PC-3 (cell line): ENCODE measurements at regions not wholly inside any gene's neighbourhood (a gene's known extent, or its start where the extent isn't known, plus 50 kb on each side); places are given as distances from the start of the nearest gene placed in this dataset.

Experiments
- ATAC-seq: fragments of 200-7000 bp; cut with Tn5 transposase; 2 replicates; pipeline ENCODE4 v1.9.1; 2020; ENCODE audit warnings: mild to moderate bottlenecking, moderate library complexity
- BruUV-seq: library from RNA; stranded (reverse); fragments of 400-500 nt; replicated peaks from 2 replicates; lab custom pipeline; 2021; lab: Mats Ljungman, UMichigan
- CTCF ChIA-PET: fragments of 300-600 bp; sonication (Branson Sonifier 250); formaldehyde crosslinking; loops from one replicate; lab custom pipeline; 2022; ENCODE audit warnings: antibody characterized with exemption; lab: Charles Lee
- POLR2A ChIA-PET: fragments of 300-600 bp; sonication (Branson Sonifier 250); formaldehyde crosslinking; loops from one replicate; lab custom pipeline; 2022; ENCODE audit warnings: antibody characterized with exemption; ENCODE audit not compliant: unreplicated experiment; lab: Charles Lee
- DNase-seq: peaks from one replicate; pipeline ENCODE4 v3.0.0-alpha.2; 2015
- H2AFZ ChIP-seq: fragments of 300-600 bp; sonication (generic); 2 replicates; pipeline ENCODE4 v1.6.0; 2016; ENCODE audit warnings: antibody characterized with exemption, low read length
- H3F3A ChIP-seq: fragments of 300-600 bp; sonication (generic); one replicate; pipeline ENCODE4 v1.6.0; 2017; ENCODE audit warnings: antibody characterized with exemption, low read length, control low read depth, mild to moderate bottlenecking; ENCODE audit not compliant: unreplicated experiment
- H3K27ac ChIP-seq: fragments of 300-600 bp; sonication (generic); 2 replicates; pipeline ENCODE4 v1.5.1; 2016; ENCODE audit warnings: mild to moderate bottlenecking, low read length
- H3K27me3 ChIP-seq: fragments of 300-600 bp; sonication (generic); 2 replicates; pipeline ENCODE4 v1.6.1; 2016; ENCODE audit warnings: low read length, mixed read lengths
- H3K36me3 ChIP-seq: fragments of 300-600 bp; sonication (generic); 2 replicates; pipeline ENCODE4 v1.6.1; 2016; ENCODE audit warnings: low read depth, mixed run types, low read length, mixed read lengths
- H3K4me1 ChIP-seq: fragments of 300-600 bp; sonication (generic); 2 replicates; pipeline ENCODE4 v1.5.1; 2016; ENCODE audit warnings: low read length; ENCODE audit not compliant: insufficient read depth
- H3K4me2 ChIP-seq: fragments of 300-600 bp; sonication (generic); 2 replicates; pipeline ENCODE4 v1.6.0; 2016; ENCODE audit warnings: low read length
- H3K4me3 ChIP-seq: fragments of 300-600 bp; sonication (generic); 2 replicates; pipeline ENCODE4 v1.5.1; 2016; ENCODE audit warnings: mild to moderate bottlenecking, low read length, mixed read lengths
- H3K79me2 ChIP-seq: fragments of 300-600 bp; sonication (generic); 2 replicates; pipeline ENCODE4 v1.6.1; 2017; ENCODE audit warnings: low read length, mixed read lengths
- H3K9ac ChIP-seq: fragments of 300-600 bp; sonication (generic); 2 replicates; pipeline ENCODE4 v1.6.0; 2016; ENCODE audit warnings: mild to moderate bottlenecking, low read length
- H3K9me2 ChIP-seq: fragments of 300-600 bp; sonication (generic); replicated peaks from 2 replicates; pipeline ENCODE4 v1.6.1; 2016; ENCODE audit warnings: mixed run types, low read length, mixed read lengths
- H3K9me3 ChIP-seq: fragments of 300-600 bp; sonication (generic); 2 replicates; pipeline ENCODE4 v1.6.1; 2016; ENCODE audit warnings: low read length, mixed read lengths
- H4K20me1 ChIP-seq: fragments of 300-600 bp; sonication (generic); 2 replicates; pipeline ENCODE4 v1.6.1; 2016; ENCODE audit warnings: low read length, mixed read lengths
- EZH2 ChIP-seq: fragments of 300-600 bp; sonication (generic); IDR thresholded peaks from one replicate; pipeline ENCODE4 v1.6.1; 2017; ENCODE audit warnings: antibody characterized with exemption, mild to moderate bottlenecking, low read length; ENCODE audit not compliant: unreplicated experiment
- EZH2phosphoT487 ChIP-seq: fragments of 300-600 bp; sonication (generic); IDR thresholded peaks from 2 replicates; pipeline ENCODE4 v1.6.1; 2018; ENCODE audit warnings: mild to moderate bottlenecking, antibody characterized with exemption, low read length, borderline replicate concordance
- intact Hi-C: fragments of 100-400 bp; cut with micrococcal nuclease; formaldehyde crosslinking; loops from 2 replicates; pipeline ENCODE4 v1.9.0; 2023
- TF ChIP-seq, protein P1 (sequence below): fragments of 300-600 bp; sonication (generic); conservative IDR thresholded peaks from 2 replicates; pipeline ENCODE4 v1.5.1; 2017; ENCODE audit warnings: antibody characterized with exemption, low read depth, mild to moderate bottlenecking, low read length

GRCh38 chr15:95169541-95170459, 938.4 kb downstream of the MCTP2 start:
- ChIA-PET POLR2A (no interaction called here), CTCF (no interaction called here)
- intact Hi-C loops, result no loop called here
- DNase-seq (no peak), ATAC-seq (no peak)
- peak overlapping the region; percentile 24; the same call in 1 of the 2 replicates for H2AFZ ChIP-seq
- H3F3A ChIP-seq, result no peaks in the 10 kb centered on the region
- no peaks in the 10 kb centered on the region for H3K9me3 ChIP-seq
- H3K4me3 ChIP-seq, result no peak overlapping the region
- no TSS peak for BruUV-seq
- H3K27me3 ChIP-seq, result no peaks in the 10 kb centered on the region
- no peaks in the 10 kb centered on the region for H3K36me3 ChIP-seq
- no peak overlapping the region for H3K4me2 ChIP-seq
- peaks cover 5% of the 10 kb centered on the region for H3K4me1 ChIP-seq
- H4K20me1 ChIP-seq, result no peaks in the 10 kb centered on the region
- no peaks in the 10 kb centered on the region for H3K9me2 ChIP-seq
- TF ChIP-seq, protein P1, sequence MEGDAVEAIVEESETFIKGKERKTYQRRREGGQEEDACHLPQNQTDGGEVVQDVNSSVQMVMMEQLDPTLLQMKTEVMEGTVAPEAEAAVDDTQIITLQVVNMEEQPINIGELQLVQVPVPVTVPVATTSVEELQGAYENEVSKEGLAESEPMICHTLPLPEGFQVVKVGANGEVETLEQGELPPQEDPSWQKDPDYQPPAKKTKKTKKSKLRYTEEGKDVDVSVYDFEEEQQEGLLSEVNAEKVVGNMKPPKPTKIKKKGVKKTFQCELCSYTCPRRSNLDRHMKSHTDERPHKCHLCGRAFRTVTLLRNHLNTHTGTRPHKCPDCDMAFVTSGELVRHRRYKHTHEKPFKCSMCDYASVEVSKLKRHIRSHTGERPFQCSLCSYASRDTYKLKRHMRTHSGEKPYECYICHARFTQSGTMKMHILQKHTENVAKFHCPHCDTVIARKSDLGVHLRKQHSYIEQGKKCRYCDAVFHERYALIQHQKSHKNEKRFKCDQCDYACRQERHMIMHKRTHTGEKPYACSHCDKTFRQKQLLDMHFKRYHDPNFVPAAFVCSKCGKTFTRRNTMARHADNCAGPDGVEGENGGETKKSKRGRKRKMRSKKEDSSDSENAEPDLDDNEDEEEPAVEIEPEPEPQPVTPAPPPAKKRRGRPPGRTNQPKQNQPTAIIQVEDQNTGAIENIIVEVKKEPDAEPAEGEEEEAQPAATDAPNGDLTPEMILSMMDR, result no peak
- TF ChIP-seq EZH2phosphoT487, result no peak
- no peak for TF ChIP-seq EZH2
- H3K9ac ChIP-seq, result no peak overlapping the region
- no peaks in the 10 kb centered on the region for H3K79me2 ChIP-seq
- no peak overlapping the region for H3K27ac ChIP-seq

DNA sequence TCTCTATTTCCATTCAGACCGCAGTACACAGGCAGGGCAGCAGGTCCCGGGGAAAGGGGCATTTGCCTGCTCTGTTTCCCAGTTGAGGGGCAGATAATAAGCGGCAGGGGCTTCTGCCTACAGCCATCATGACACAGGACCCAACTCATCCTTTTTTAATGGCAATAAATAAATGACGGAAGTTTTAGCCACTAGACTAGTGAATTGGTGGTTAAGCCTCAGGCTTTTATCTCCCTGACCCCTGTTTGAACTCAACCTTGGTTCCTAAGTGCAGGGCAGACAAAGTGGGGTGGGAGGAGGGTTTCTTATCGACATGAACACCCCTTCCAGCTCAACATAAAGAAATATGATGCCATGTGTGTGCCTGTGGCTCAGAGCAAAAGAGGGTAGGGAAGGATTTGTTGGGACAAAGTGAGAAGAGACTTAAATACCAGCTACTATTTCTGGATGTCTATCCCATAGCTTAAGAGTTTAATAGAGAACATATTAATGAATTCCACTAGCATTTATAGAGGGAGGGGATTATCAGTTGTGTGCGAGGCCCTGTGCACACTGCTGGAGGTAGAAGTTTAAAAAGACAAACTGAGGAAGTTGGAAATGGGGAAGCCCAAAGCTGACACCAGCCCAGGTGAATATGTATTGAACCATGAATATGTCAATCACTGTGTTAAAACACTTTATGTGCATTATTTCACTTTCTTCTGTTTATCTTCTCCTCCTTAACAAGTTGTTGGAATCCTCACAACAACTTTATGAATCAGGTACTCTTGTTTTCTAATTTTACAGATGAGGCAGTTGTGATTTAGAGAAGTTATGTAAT, 939.4 kb downstream of the MCTP2 start:
- Histone ChIP-seq H3K9ac (no peak overlapping the region), H3K9me3 (no peaks in the 10 kb centered on the region), H3K4me1 (peaks cover 8% of the 10 kb centered on the region), H3K79me2 (no peaks in the 10 kb centered on the region), H3K4me3 (no peak overlapping the region), H3K36me3 (no peaks in the 10 kb centered on the region), H3K27me3 (no peaks in the 10 kb centered on the region), H3K9me2 (no peaks in the 10 kb centered on the region), H3F3A (no peaks in the 10 kb centered on the region), H3K27ac (no peak overlapping the region), H4K20me1 (no peaks in the 10 kb centered on the region), H2AFZ (peak overlapping the region; percentile 24; the same call in 1 of the 2 replicates), H3K4me2 (no peak overlapping the region)
- DNase-seq (no peak), ATAC-seq (no peak)
- TF ChIP-seq EZH2phosphoT487, result no peak
- TF ChIP-seq EZH2, result no peak
- TF ChIP-seq, protein P1, result no peak
- POLR2A ChIA-PET, result no interaction called here
- intact Hi-C loops, result no loop called here
- CTCF ChIA-PET, result no interaction called here
- BruUV-seq, result no TSS peak
